Keratinocyte (primary cell): ENCODE measurements at regions not wholly inside any gene's neighbourhood (a gene's known extent, or its start where the extent isn't known, plus 50 kb on each side); places are given as distances from the start of the nearest gene placed in this dataset.

Experiments
- DNase-seq: peaks from one replicate; pipeline ENCODE4 v3.0.0-alpha.2; 2011; ENCODE audit warnings: low read depth, missing footprints, low spot score
- FAIRE-seq: peaks from 2 replicates; lab custom pipeline; 2011; peaks lifted over from hg19 to GRCh38; lab: Jason Lieb, UNC
- H2AFZ ChIP-seq: 2 replicates; pipeline ENCODE4 v1.6.0; 2012; ENCODE audit warnings: low read length, control low read depth, inconsistent platforms; ENCODE audit not compliant: control insufficient read depth
- H3K27ac ChIP-seq: 2 replicates; pipeline ENCODE4 v1.5.1; 2011; ENCODE audit warnings: low read length; ENCODE audit not compliant: control insufficient read depth, insufficient read depth
- H3K27me3 ChIP-seq: 3 replicates; pipeline ENCODE4 v1.6.0; 2011; ENCODE audit warnings: low read length; ENCODE audit not compliant: control insufficient read depth, insufficient read depth; ENCODE audit errors: extremely low read depth
- H3K36me3 ChIP-seq, 2 experiments: 2 replicates in 1 of 2; 3 replicates in 1 of 2; pipeline ENCODE4 v1.5.1; 2011; ENCODE audit warnings: low read length in 2 of 2, mild to moderate bottlenecking in 1 of 2; ENCODE audit not compliant: control insufficient read depth in 2 of 2, insufficient read depth in 2 of 2; ENCODE audit errors: extremely low read depth in 1 of 2
- H3K4me1 ChIP-seq: 3 replicates; pipeline ENCODE4 v1.5.1; 2011; ENCODE audit warnings: low read length; ENCODE audit not compliant: control insufficient read depth, insufficient read depth; ENCODE audit errors: extremely low read depth
- H3K4me2 ChIP-seq: 3 replicates; pipeline ENCODE4 v1.6.0; 2011; ENCODE audit warnings: low read depth, low read length; ENCODE audit not compliant: control insufficient read depth, insufficient read depth; ENCODE audit errors: extremely low read depth
- H3K4me3 ChIP-seq, 3 experiments: fragments of 200-600 bp in 1 of 3; sonication (generic) in 1 of 3; 2 replicates in 2 of 3; 3 replicates in 1 of 3; pipeline ENCODE4 v1.5.1; 2011 to 2016; ENCODE audit warnings: low read length in 3 of 3, mild to moderate bottlenecking in 3 of 3, control low read depth in 2 of 3, inconsistent platforms in 1 of 3, low read depth in 1 of 3, mixed read lengths in 1 of 3, mixed run types in 1 of 3, moderate library complexity in 1 of 3; ENCODE audit not compliant: control insufficient read depth in 2 of 3, insufficient read depth in 2 of 3; ENCODE audit errors: extremely low read depth in 1 of 3
- H3K79me2 ChIP-seq: 2 replicates; pipeline ENCODE4 v1.6.0; 2012; ENCODE audit warnings: low read length; ENCODE audit not compliant: control insufficient read depth, insufficient read depth
- H3K9ac ChIP-seq: 3 replicates; pipeline ENCODE4 v1.6.0; 2011; ENCODE audit warnings: low read length; ENCODE audit not compliant: control insufficient read depth, insufficient read depth; ENCODE audit errors: extremely low read depth
- H3K9me1 ChIP-seq: 3 replicates; pipeline ENCODE4 v1.6.0; 2011; ENCODE audit warnings: low read length; ENCODE audit not compliant: control insufficient read depth, insufficient read depth; ENCODE audit errors: extremely low read depth
- H3K9me3 ChIP-seq: 2 replicates; pipeline ENCODE4 v1.5.1; 2012; ENCODE audit warnings: low read depth, low read length; ENCODE audit not compliant: control insufficient read depth
- H4K20me1 ChIP-seq: 3 replicates; pipeline ENCODE4 v1.6.0; 2011; ENCODE audit warnings: low read length; ENCODE audit not compliant: control insufficient read depth, insufficient read depth; ENCODE audit errors: extremely low read depth
- EZH2 ChIP-seq: IDR thresholded peaks from one replicate; pipeline ENCODE4 v1.6.1; 2012; ENCODE audit warnings: inconsistent platforms, mild to moderate bottlenecking, low read length, moderate library complexity
- dilution Hi-C: fragments of 300-500 bp; cut with MboI; formaldehyde crosslinking; loops from one replicate; pipeline ENCODE4 v1.7.0; 2020; ENCODE audit warnings: low sequenced_read_pairs; ENCODE audit not compliant: extremely low pct_ligation_motif_present
- TF ChIP-seq, protein P1 (sequence below), 3 experiments: IDR thresholded peaks in 1 of 3; conservative IDR thresholded peaks in 1 of 3; optimal IDR thresholded peaks in 1 of 3; 2 replicates in 2 of 3; 3 replicates in 1 of 3; pipeline versions ENCODE3 to v1.5.1; 2011; ENCODE audit warnings: low read length in 3 of 3, mild to moderate bottlenecking in 3 of 3, moderate library complexity in 2 of 3, control low read depth in 1 of 3, inconsistent platforms in 1 of 3; ENCODE audit not compliant: insufficient read depth in 2 of 3; ENCODE audit errors: extremely low read depth in 1 of 3

DNA sequence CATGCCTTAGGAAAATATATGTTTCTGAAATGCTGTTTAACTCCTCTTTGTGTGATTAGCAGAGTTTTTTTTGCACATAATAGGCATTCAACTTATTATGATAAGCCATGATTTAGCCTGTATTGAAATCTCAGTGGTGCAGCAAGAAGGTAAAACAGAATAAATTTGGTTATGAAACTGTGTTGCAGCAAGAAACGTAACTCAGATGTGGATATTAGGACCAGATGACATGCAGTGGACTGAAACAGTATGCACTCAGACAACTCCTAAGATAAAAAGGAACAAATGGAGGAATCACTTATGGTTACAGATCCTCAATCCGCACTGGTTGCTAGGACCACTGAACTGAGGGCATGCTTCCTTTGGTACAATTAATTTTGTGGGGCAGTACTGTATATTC is 254.2 kb upstream of the HSF2 start:
- no peak overlapping the region for H3K4me2 ChIP-seq
- no peaks in the 10 kb centered on the region for H3K79me2 ChIP-seq
- no peaks in the 10 kb centered on the region for H3K4me1 ChIP-seq
- H4K20me1 ChIP-seq: no peaks in the 10 kb centered on the region
- H3K27me3 ChIP-seq: no peaks in the 10 kb centered on the region
- DNase-seq (no peak), FAIRE-seq (no peak)
- no peaks in the 10 kb centered on the region for H3K9me3 ChIP-seq
- dilution Hi-C loops: no loop called here
- H3K9me1 ChIP-seq: no peaks in the 10 kb centered on the region
- TF ChIP-seq, protein P1, sequence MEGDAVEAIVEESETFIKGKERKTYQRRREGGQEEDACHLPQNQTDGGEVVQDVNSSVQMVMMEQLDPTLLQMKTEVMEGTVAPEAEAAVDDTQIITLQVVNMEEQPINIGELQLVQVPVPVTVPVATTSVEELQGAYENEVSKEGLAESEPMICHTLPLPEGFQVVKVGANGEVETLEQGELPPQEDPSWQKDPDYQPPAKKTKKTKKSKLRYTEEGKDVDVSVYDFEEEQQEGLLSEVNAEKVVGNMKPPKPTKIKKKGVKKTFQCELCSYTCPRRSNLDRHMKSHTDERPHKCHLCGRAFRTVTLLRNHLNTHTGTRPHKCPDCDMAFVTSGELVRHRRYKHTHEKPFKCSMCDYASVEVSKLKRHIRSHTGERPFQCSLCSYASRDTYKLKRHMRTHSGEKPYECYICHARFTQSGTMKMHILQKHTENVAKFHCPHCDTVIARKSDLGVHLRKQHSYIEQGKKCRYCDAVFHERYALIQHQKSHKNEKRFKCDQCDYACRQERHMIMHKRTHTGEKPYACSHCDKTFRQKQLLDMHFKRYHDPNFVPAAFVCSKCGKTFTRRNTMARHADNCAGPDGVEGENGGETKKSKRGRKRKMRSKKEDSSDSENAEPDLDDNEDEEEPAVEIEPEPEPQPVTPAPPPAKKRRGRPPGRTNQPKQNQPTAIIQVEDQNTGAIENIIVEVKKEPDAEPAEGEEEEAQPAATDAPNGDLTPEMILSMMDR (optimal IDR thresholded peaks at IDR 0.05 in 1 of 3, IDR thresholded peaks at IDR 0.05 in 1 of 3, conservative IDR thresholded peaks at IDR 0.05 in 1 of 3; ENCODE audit: extremely low read depth in 1 of 3, insufficient read depth in 2 of 3, low read length in 3 of 3): no peak
- no peak for TF ChIP-seq EZH2
- no peaks in the 10 kb centered on the region for H3K36me3 ChIP-seq
- H3K27ac ChIP-seq: no peak overlapping the region
- H3K4me3 ChIP-seq: no peak overlapping the region
- no peak overlapping the region for H3K9ac ChIP-seq
- H2AFZ ChIP-seq: no peak overlapping the region

DNA sequence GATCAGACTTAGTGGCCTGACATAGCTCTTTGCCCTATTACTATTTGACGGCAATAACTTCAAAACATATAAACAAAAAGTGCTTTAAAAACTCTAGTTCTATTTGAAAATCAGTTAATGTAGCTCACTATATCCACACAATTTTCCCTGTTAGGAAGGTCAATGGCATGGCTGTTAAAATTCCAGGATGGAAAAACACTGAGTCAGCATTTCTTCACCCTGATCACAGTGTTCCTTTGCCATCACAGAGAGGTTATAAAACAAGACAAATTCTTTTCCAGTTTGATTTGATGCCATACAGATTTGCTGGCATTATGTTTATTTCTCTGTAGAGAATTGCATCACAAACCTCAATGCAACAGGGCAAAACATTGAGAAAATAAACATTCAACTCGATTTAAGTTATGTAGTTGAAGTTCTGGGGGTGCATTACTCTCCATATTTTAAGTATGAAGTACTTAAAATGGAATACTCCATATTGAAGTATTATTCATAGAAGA is 253.7 kb upstream of the HSF2 start:
- H3K79me2 ChIP-seq: no peaks in the 10 kb centered on the region
- H3K4me1 ChIP-seq: no peaks in the 10 kb centered on the region
- FAIRE-seq: no peak
- dilution Hi-C loops: no loop called here
- no peaks in the 10 kb centered on the region for H3K9me3 ChIP-seq
- no peak overlapping the region for H3K4me2 ChIP-seq
- TF ChIP-seq EZH2: no peak
- TF ChIP-seq, protein P1 (optimal IDR thresholded peaks at IDR 0.05 in 1 of 3, IDR thresholded peaks at IDR 0.05 in 1 of 3, conservative IDR thresholded peaks at IDR 0.05 in 1 of 3; ENCODE audit: extremely low read depth in 1 of 3, insufficient read depth in 2 of 3, low read length in 3 of 3): no peak
- no peaks in the 10 kb centered on the region for H3K27me3 ChIP-seq
- H3K4me3 ChIP-seq: no peak overlapping the region
- H3K36me3 ChIP-seq: no peaks in the 10 kb centered on the region
- no peak for DNase-seq
- H2AFZ ChIP-seq: no peak overlapping the region
- H3K27ac ChIP-seq: no peak overlapping the region
- no peaks in the 10 kb centered on the region for H3K9me1 ChIP-seq
- no peaks in the 10 kb centered on the region for H4K20me1 ChIP-seq
- no peak overlapping the region for H3K9ac ChIP-seq
